Neural progenitor cell (in vitro differentiated cells): ENCODE measurements at regions not wholly inside any gene's neighbourhood (a gene's known extent, or its start where the extent isn't known, plus 50 kb on each side); places are given as distances from the start of the nearest gene placed in this dataset.

Experiments used
- CTCF ChIP-seq: fragments of 200-600 bp; sonication (generic); IDR thresholded peaks from 2 replicates; pipeline ENCODE4 v1.5.1; 2017; ENCODE audit warnings: antibody characterized with exemption, mild to moderate bottlenecking
- EZH2 ChIP-seq: fragments of 200-600 bp; sonication (generic); IDR thresholded peaks from 2 replicates; pipeline ENCODE4 v1.6.1; 2017; ENCODE audit warnings: antibody characterized with exemption, mild to moderate bottlenecking, moderate library complexity

GRCh38 chr14:71438684-71439083 is 493.5 kb upstream of the RGS6 start:
- TF ChIP-seq EZH2: no peak
- TF ChIP-seq CTCF: no peak
